B cell (primary cell): ENCODE measurements at regions not wholly inside any gene's neighbourhood (a gene's known extent, or its start where the extent isn't known, plus 50 kb on each side); places are given as distances from the start of the nearest gene placed in this dataset.

ENCODE experiments used
- CTCF ChIP-seq: fragments of 200-600 bp; IDR thresholded peaks from one replicate; pipeline ENCODE4 v1.8.0; 2022; ENCODE audit warnings: antibody characterized with exemption, mild to moderate bottlenecking
- EZH2 ChIP-seq: IDR thresholded peaks from 2 replicates; pipeline ENCODE4 v1.6.1; 2012; ENCODE audit warnings: borderline replicate concordance, low read depth, mild to moderate bottlenecking, moderate library complexity, low read length; ENCODE audit not compliant: insufficient read depth, poor library complexity, severe bottlenecking

GRCh38 chr3:18864933-18865731 is 283.2 kb upstream of the KCNH8 start:
- TF ChIP-seq CTCF (no peak), EZH2 (no peak)
